ENCODE measurements at regions not wholly inside any gene's neighbourhood (a gene's known extent, or its start where the extent isn't known, plus 50 kb on each side); places are given as distances from the start of the nearest gene placed in this dataset.
"Not testable (repeated sequence)": the region's sequence is repeated elsewhere in the genome, so short reads cannot be mapped to it uniquely, and the experiment has no call there.

- DNase-seq, result not testable (repeated sequence)
Observed at GRCh38 chr1:147103416-147104155, 68.7 kb downstream of the PRKAB2 start.

GRCh38 chr1:147099192-147099591 lies 73.1 kb downstream of the PRKAB2 start:
- no peak for DNase-seq

GRCh38 chr1:147098338-147098973 lies 73.8 kb downstream of the PRKAB2 start:
- DNase-seq, result peak; percentile 32

GRCh38 chr1:147095691-147096090 lies 76.6 kb downstream of the PRKAB2 start:
- no peak for DNase-seq

- DNase-seq, result no peak
Observed at GRCh38 chr1:147091801-147092200, 80.5 kb downstream of the PRKAB2 start.

- no peak for DNase-seq
Observed at GRCh38 chr1:147089457-147089856, 82.8 kb downstream of the PRKAB2 start.

- no peak for DNase-seq
Observed at GRCh38 chr1:147086129-147086528, 86.1 kb downstream of the PRKAB2 start.

GRCh38 chr1:147084273-147085096 lies 87.8 kb downstream of the PRKAB2 start:
- peak; percentile 91 for DNase-seq

GRCh38 chr1:147083919-147084272 lies 88.4 kb downstream of the PRKAB2 start:
- no peak for DNase-seq

- DNase-seq, result no peak
Observed at GRCh38 chr1:147080671-147081394, 91.4 kb downstream of the PRKAB2 start.

- no peak for DNase-seq
Observed at GRCh38 chr1:147080006-147080661, 92.1 kb downstream of the PRKAB2 start.

- DNase-seq, result no peak
Observed at GRCh38 chr1:147079400-147080005, 92.8 kb downstream of the PRKAB2 start.

- DNase-seq, result no peak
Observed at GRCh38 chr1:147078606-147079399, 93.5 kb downstream of the PRKAB2 start.

GRCh38 chr1:147077936-147078605 lies 94.2 kb downstream of the PRKAB2 start:
- DNase-seq, result no peak

- DNase-seq, result no peak
Observed at GRCh38 chr1:147077523-147077922, 94.7 kb downstream of the PRKAB2 start.

GRCh38 chr1:147077081-147077480 lies 95.2 kb downstream of the PRKAB2 start:
- no peak for DNase-seq

- DNase-seq, result no peak
Observed at GRCh38 chr1:147076442-147076841, 95.8 kb downstream of the PRKAB2 start.

GRCh38 chr1:147072482-147073432 lies 99.5 kb downstream of the PRKAB2 start:
- DNase-seq, result peak; percentile 15

GRCh38 chr1:147071142-147071541 lies 101.1 kb downstream of the PRKAB2 start:
- DNase-seq, result no peak
